Breast epithelium (tissue), 3 donors: ENCODE measurements at regions not wholly inside any gene's neighbourhood (a gene's known extent, or its start where the extent isn't known, plus 50 kb on each side); places are given as distances from the start of the nearest gene placed in this dataset.

Source experiments
- CTCF ChIP-seq, 3 donors: fragments of 450-650 bp; IDR thresholded peaks; one replicate each; pipeline ENCODE4 v1.5.1; 2016 to 2017; ENCODE audit warnings: antibody characterized with exemption in 3 of 3, mild to moderate bottlenecking in 3 of 3, moderate library complexity in 3 of 3
- POLR2A ChIP-seq: fragments of 450-650 bp; IDR thresholded peaks from one replicate; pipeline ENCODE4 v1.6.1; 2016; ENCODE audit warnings: antibody characterized with exemption, mild to moderate bottlenecking, moderate library complexity

GRCh38 chr18:73381016-73381698 is 513.4 kb upstream of the NETO1 start:
- TF ChIP-seq POLR2A (no peak), CTCF (IDR thresholded peaks at IDR 0.05) (no peak)
